ENCODE measurements at regions not wholly inside any gene's neighbourhood (a gene's known extent, or its start where the extent isn't known, plus 50 kb on each side); places are given as distances from the start of the nearest gene placed in this dataset.
A peak's percentile ranks its signal among the peaks of the same experiment; 100 is the strongest.

DNA sequence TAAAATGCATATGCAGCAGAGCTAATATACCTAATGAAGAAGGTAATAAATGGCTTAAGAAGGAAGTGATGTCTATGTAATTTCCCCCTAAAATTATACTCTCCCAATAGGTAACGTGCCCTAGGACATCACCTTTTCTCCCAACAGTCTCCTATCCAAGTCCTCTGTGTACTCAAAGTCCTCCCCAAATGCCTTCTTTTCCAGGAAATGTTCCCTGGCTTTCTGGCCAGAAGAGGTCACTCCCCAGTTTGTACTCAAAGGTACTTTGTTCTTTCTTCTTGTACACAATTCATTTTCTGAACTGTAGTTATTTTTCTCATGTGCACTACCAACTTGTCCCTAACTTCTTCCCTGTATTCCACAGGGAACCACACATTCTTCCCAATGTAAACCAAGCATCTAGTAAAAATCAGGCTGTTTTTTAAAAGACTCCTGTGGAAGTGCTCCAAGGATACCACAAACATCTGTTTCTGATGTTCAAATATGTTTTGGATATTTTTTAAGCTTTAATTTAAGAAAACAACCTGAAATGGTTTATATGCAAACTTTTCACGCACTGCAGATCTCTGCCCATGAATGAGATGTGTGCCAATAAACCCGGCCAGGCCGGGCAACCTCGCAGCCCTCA lies 262.3 kb upstream of the KLF14 start:
- no peaks in the 10 kb centered on the region for H3K9me3 ChIP-seq (replicated peaks; ENCODE audit: control insufficient read depth, low read depth, low read length)
- no peak overlapping the region for H3K27ac ChIP-seq (ENCODE audit: low read length)
- H3K4me3 ChIP-seq (ENCODE audit: low read length), result no peak overlapping the region
- WGBS (ENCODE audit: insufficient coverage), result 65% methylated on average over 4 of the region's 5 CpGs
- H3K36me3 ChIP-seq (ENCODE audit: control insufficient read depth, insufficient read depth, low read length), result no peaks in the 10 kb centered on the region
- DNase-seq, result no peak
- H3K4me1 ChIP-seq (ENCODE audit: control insufficient read depth, insufficient read depth, low read length), result no peaks in the 10 kb centered on the region
- H3K27me3 ChIP-seq (ENCODE audit: control insufficient read depth, insufficient read depth, low read length), result no peaks in the 10 kb centered on the region

DNA sequence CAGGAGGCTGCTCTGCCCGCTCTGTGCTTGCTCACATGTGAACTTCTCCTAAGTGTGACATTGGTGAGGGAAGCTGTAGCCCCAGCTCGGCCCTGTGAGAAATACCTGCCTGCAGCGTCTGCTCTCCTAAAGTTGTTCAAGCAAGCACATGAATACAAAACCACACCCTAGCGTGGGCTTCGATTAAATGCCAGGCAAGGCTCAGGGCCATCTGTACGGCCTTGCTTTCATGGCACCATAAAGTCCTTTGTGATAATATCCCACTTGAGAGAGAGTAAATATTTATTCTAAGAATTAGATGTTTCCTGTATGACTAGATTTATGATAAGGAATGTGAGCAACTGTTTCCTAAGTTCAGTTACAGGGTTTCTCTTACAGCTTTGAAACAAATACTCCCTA lies 262.8 kb upstream of the KLF14 start:
- Histone ChIP-seq H3K9me3 (replicated peaks; ENCODE audit: control insufficient read depth, low read depth, low read length) (no peaks in the 10 kb centered on the region), H3K4me1 (ENCODE audit: control insufficient read depth, insufficient read depth, low read length) (no peaks in the 10 kb centered on the region), H3K4me3 (ENCODE audit: low read length) (no peak overlapping the region), H3K27ac (ENCODE audit: low read length) (no peak overlapping the region), H3K36me3 (ENCODE audit: control insufficient read depth, insufficient read depth, low read length) (no peaks in the 10 kb centered on the region), H3K27me3 (ENCODE audit: control insufficient read depth, insufficient read depth, low read length) (no peaks in the 10 kb centered on the region)
- no peak for DNase-seq
- no CpG with 5 or more reads among the region's 6 CpGs for WGBS (ENCODE audit: insufficient coverage)

GRCh38 chr7:130998993-130999602 lies 265.1 kb upstream of the KLF14 start:
- Histone ChIP-seq H3K27me3 (ENCODE audit: control insufficient read depth, insufficient read depth, low read length) (no peaks in the 10 kb centered on the region), H3K27ac (ENCODE audit: low read length) (no peak overlapping the region), H3K4me1 (ENCODE audit: control insufficient read depth, insufficient read depth, low read length) (no peaks in the 10 kb centered on the region), H3K36me3 (ENCODE audit: control insufficient read depth, insufficient read depth, low read length) (no peaks in the 10 kb centered on the region), H3K9me3 (replicated peaks; ENCODE audit: control insufficient read depth, low read depth, low read length) (no peaks in the 10 kb centered on the region), H3K4me3 (ENCODE audit: low read length) (no peak overlapping the region)
- DNase-seq, result no peak
- WGBS (ENCODE audit: insufficient coverage), result 80% methylated on average over 2 of the region's 3 CpGs

GRCh38 chr7:130999926-131000325 lies 265.9 kb upstream of the KLF14 start:
- WGBS (ENCODE audit: insufficient coverage), result no CpG with 5 or more reads among the region's 4 CpGs
- Histone ChIP-seq H3K4me1 (ENCODE audit: control insufficient read depth, insufficient read depth, low read length) (no peaks in the 10 kb centered on the region), H3K4me3 (ENCODE audit: low read length) (no peak overlapping the region), H3K9me3 (replicated peaks; ENCODE audit: control insufficient read depth, low read depth, low read length) (no peaks in the 10 kb centered on the region), H3K27me3 (ENCODE audit: control insufficient read depth, insufficient read depth, low read length) (no peaks in the 10 kb centered on the region), H3K27ac (ENCODE audit: low read length) (no peak overlapping the region), H3K36me3 (ENCODE audit: control insufficient read depth, insufficient read depth, low read length) (no peaks in the 10 kb centered on the region)
- DNase-seq, result no peak

GRCh38 chr7:131000389-131000788 lies 266.4 kb upstream of the KLF14 start:
- Histone ChIP-seq H3K9me3 (replicated peaks; ENCODE audit: control insufficient read depth, low read depth, low read length) (no peaks in the 10 kb centered on the region), H3K27me3 (ENCODE audit: control insufficient read depth, insufficient read depth, low read length) (no peaks in the 10 kb centered on the region), H3K36me3 (ENCODE audit: control insufficient read depth, insufficient read depth, low read length) (no peaks in the 10 kb centered on the region), H3K27ac (ENCODE audit: low read length) (no peak overlapping the region), H3K4me3 (ENCODE audit: low read length) (no peak overlapping the region), H3K4me1 (ENCODE audit: control insufficient read depth, insufficient read depth, low read length) (no peaks in the 10 kb centered on the region)
- WGBS (ENCODE audit: insufficient coverage), result 78% methylated on average over 3 of the region's 6 CpGs
- no peak for DNase-seq

- no CpG with 5 or more reads among the region's 2 CpGs for WGBS (ENCODE audit: insufficient coverage)
- Histone ChIP-seq H3K9me3 (replicated peaks; ENCODE audit: control insufficient read depth, low read depth, low read length) (no peaks in the 10 kb centered on the region), H3K4me1 (ENCODE audit: control insufficient read depth, insufficient read depth, low read length) (no peaks in the 10 kb centered on the region), H3K27me3 (ENCODE audit: control insufficient read depth, insufficient read depth, low read length) (no peaks in the 10 kb centered on the region), H3K27ac (ENCODE audit: low read length) (no peak overlapping the region), H3K36me3 (ENCODE audit: control insufficient read depth, insufficient read depth, low read length) (no peaks in the 10 kb centered on the region), H3K4me3 (ENCODE audit: low read length) (no peak overlapping the region)
- DNase-seq, result no peak
Measured at GRCh38 chr7:131000873-131001272, 266.9 kb upstream of the KLF14 start.

DNA sequence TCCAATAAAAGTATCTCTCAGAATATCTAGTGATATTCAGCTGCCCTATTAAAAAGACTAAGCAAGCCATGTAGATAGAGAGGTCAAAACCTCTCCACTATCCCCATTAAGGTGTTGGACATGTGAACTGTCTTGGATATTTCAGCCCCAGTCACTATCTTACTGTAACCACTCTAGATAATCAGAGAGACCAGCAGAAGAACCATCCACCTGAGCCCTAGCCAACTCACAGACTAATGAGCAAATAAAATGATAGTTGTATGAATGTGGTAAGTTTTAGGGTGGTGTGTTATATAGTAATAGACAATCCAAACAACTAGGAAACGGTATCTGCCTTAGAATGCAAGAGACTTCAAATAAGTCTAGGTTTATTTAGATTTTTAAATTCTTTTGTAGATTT lies 268.6 kb upstream of the KLF14 start:
- Histone ChIP-seq H3K4me3 (ENCODE audit: low read length) (no peak overlapping the region), H3K4me1 (ENCODE audit: control insufficient read depth, insufficient read depth, low read length) (no peaks in the 10 kb centered on the region)
- no CpG with 5 or more reads among the region's 1 CpG for WGBS (ENCODE audit: insufficient coverage)

GRCh38 chr7:131003634-131004033 lies 269.6 kb upstream of the KLF14 start:
- DNase-seq, result no peak
- Histone ChIP-seq H3K27me3 (ENCODE audit: control insufficient read depth, insufficient read depth, low read length) (no peaks in the 10 kb centered on the region), H3K4me1 (ENCODE audit: control insufficient read depth, insufficient read depth, low read length) (no peaks in the 10 kb centered on the region), H3K36me3 (ENCODE audit: control insufficient read depth, insufficient read depth, low read length) (no peaks in the 10 kb centered on the region), H3K27ac (ENCODE audit: low read length) (no peak overlapping the region), H3K9me3 (replicated peaks; ENCODE audit: control insufficient read depth, low read depth, low read length) (no peaks in the 10 kb centered on the region), H3K4me3 (ENCODE audit: low read length) (no peak overlapping the region)
- no CpG with 5 or more reads among the region's 4 CpGs for WGBS (ENCODE audit: insufficient coverage)

More for the DNA sequence above, 268.6 kb upstream of the KLF14 start:
- no peaks in the 10 kb centered on the region for H3K36me3 ChIP-seq (ENCODE audit: control insufficient read depth, insufficient read depth, low read length)
- DNase-seq, result no peak
- H3K9me3 ChIP-seq (replicated peaks; ENCODE audit: control insufficient read depth, low read depth, low read length), result no peaks in the 10 kb centered on the region
- H3K27ac ChIP-seq (ENCODE audit: low read length), result no peak overlapping the region
- H3K27me3 ChIP-seq (ENCODE audit: control insufficient read depth, insufficient read depth, low read length), result no peaks in the 10 kb centered on the region

DNA sequence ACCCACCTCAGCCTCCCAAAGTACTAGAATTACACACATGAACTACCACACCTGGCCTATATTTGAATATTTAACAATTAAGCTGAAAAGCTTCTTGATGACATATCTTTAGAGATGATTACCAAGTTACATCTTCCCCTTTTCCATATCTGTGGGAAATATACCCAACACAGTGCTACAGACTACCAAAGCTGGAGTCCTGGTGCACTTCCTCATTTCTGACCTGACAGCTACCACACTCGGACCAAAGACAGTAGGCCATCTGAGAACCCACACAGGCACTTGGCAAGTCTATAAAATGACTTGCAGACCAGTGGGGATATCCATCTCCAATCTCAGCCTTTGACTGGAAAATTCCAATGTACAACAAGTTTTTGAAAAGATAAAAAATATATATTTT lies 270.4 kb upstream of the KLF14 start:
- Histone ChIP-seq H3K4me1 (ENCODE audit: control insufficient read depth, insufficient read depth, low read length) (no peaks in the 10 kb centered on the region), H3K27me3 (ENCODE audit: control insufficient read depth, insufficient read depth, low read length) (no peaks in the 10 kb centered on the region), H3K27ac (ENCODE audit: low read length) (no peak overlapping the region), H3K36me3 (ENCODE audit: control insufficient read depth, insufficient read depth, low read length) (no peaks in the 10 kb centered on the region), H3K4me3 (ENCODE audit: low read length) (no peak overlapping the region), H3K9me3 (replicated peaks; ENCODE audit: control insufficient read depth, low read depth, low read length) (no peaks in the 10 kb centered on the region)
- no CpG with 5 or more reads among the region's 1 CpG for WGBS (ENCODE audit: insufficient coverage)
- no peak for DNase-seq

DNA sequence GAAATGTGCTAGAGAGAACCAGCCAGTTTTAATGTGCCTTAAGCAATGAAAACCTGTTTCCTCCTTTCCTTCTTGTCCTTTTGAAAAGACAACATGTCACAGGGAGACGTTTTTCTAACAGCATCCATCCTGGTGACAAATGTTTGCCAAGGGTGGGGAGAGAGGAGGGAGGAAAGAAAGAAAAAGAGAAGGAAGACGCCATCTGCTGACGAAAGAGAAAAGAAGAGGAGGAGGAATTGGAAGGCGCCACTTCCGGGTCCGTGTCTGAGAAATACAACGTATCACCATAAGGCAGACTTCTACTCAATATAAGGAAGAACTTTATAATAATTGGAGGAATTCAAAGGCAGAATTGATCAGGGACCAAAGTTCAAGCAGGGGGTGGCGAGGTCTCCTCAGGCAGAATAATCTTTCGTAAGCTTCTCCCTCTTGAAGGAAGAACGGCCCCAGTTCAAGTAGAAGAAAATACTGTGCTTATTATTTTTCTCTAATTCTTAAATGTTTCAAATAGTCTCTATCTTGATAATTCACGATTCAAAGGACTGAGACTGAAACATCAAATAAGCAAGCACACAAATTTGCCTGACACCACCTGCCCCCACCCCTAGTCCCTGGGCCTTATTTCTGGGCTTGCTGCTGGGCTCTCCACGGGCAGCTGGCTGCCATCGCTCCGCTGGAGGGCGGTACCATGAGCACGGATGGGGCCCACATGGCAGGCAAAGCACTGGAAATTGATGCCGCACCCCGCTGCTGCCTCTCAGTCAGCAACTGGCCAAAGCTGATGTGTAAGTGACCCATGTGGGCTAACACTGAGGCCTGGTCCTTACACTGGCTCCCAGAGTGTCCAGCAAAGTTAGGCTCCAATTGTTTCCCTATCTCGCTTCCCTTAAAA lies 273.7 kb upstream of the KLF14 start:
- Histone ChIP-seq H3K9me3 (replicated peaks; ENCODE audit: control insufficient read depth, low read depth, low read length) (no peaks in the 10 kb centered on the region), H3K27me3 (ENCODE audit: control insufficient read depth, insufficient read depth, low read length) (no peaks in the 10 kb centered on the region), H3K4me1 (ENCODE audit: control insufficient read depth, insufficient read depth, low read length) (no peaks in the 10 kb centered on the region), H3K4me3 (ENCODE audit: low read length) (no peak overlapping the region), H3K27ac (ENCODE audit: low read length) (no peak overlapping the region), H3K36me3 (ENCODE audit: control insufficient read depth, insufficient read depth, low read length) (no peaks in the 10 kb centered on the region)
- peak; percentile 91 for DNase-seq
- WGBS (ENCODE audit: insufficient coverage), result 65% methylated on average over 7 of the region's 19 CpGs
